ENCODE measurements at regions not wholly inside any gene's neighbourhood (a gene's known extent, or its start where the extent isn't known, plus 50 kb on each side); places are given as distances from the start of the nearest gene placed in this dataset.

- TF ChIP-seq CTCF (conservative IDR thresholded peaks at IDR 0.05) (no peak), ZFX (IDR thresholded peaks at IDR 0.05) (no peak)
These were observed 1077.2 kb downstream of the VRK1 start for GRCh38 chr14:97874394-97874793.
